ENCODE measurements at regions not wholly inside any gene's neighbourhood (a gene's known extent, or its start where the extent isn't known, plus 50 kb on each side); places are given as distances from the start of the nearest gene placed in this dataset.

- CTCF ChIA-PET: interaction anchor here (0.7 kb wide), 2 partner anchors 385 to 811 kb away, joined by 3 read pairs; no protein-coding TSS in a partner anchor
- no peaks in the 10 kb centered on the region for H3K9me3 ChIP-seq (ENCODE audit: control insufficient read depth, insufficient read depth, low read depth, low read length)
- TF ChIP-seq PRDM6 (tag by site-specific recombination; IDR thresholded peaks at IDR 0.05): no peak
- TF ChIP-seq ZFP41 (tag by site-specific recombination; IDR thresholded peaks at IDR 0.05; ENCODE audit: borderline replicate concordance): no peak
- no peak for TF ChIP-seq GLI2 (tag by site-specific recombination; IDR thresholded peaks at IDR 0.05; ENCODE audit: borderline replicate concordance, low read depth)
- no peak for TF ChIP-seq ZNF223 (tag by site-specific recombination; IDR thresholded peaks at IDR 0.05)
- no peak for TF ChIP-seq SP7 (tag by site-specific recombination; IDR thresholded peaks at IDR 0.05)
- TF ChIP-seq GLIS2 (tag by site-specific recombination; IDR thresholded peaks at IDR 0.05): no peak
- no peak for TF ChIP-seq ZNF24 (tag by site-specific recombination; IDR thresholded peaks at IDR 0.05)
- no peak for TF ChIP-seq ZFP69B (tag by site-specific recombination; IDR thresholded peaks at IDR 0.05)
- no peak for TF ChIP-seq ZNF510 (tag by site-specific recombination; IDR thresholded peaks at IDR 0.05; ENCODE audit: insufficient replicate concordance)
- TF ChIP-seq ZNF692 (tag by site-specific recombination; IDR thresholded peaks at IDR 0.05): no peak
- TF ChIP-seq ZNF248 (tag by site-specific recombination; IDR thresholded peaks at IDR 0.05): no peak
- no peak for TF ChIP-seq ZNF529 (tag by site-specific recombination; IDR thresholded peaks at IDR 0.05; ENCODE audit: insufficient replicate concordance)
- TF ChIP-seq ZNF221 (tag by site-specific recombination; IDR thresholded peaks at IDR 0.05; ENCODE audit: borderline replicate concordance): no peak
- no peak for TF ChIP-seq ZNF785 (tag by site-specific recombination; IDR thresholded peaks at IDR 0.05)
- TF ChIP-seq ZNF341 (tag by site-specific recombination; IDR thresholded peaks at IDR 0.05; ENCODE audit: low read depth): no peak
- H3K36me3 ChIP-seq (ENCODE audit: control insufficient read depth in 2 of 2, insufficient read depth in 1 of 2, low read length in 2 of 2): no peaks in the 10 kb centered on the region
- no peak overlapping the region for H3K27ac ChIP-seq (ENCODE audit: extremely low read depth, low read depth, low read length)
- POLR2A ChIA-PET: no interaction called here
- no peaks in the 10 kb centered on the region for H3K4me1 ChIP-seq (ENCODE audit: control insufficient read depth, insufficient read depth, low read length)
- H3K4me3 ChIP-seq (ENCODE audit: low read depth, low read length): no peak overlapping the region
Measured at GRCh38 chr20:39660226-39660625, 698.1 kb downstream of the DHX35 start.

- CTCF ChIA-PET: interaction anchor here (0.9 kb wide), 1 partner anchor 228 kb away, joined by 3 read pairs; no protein-coding TSS in a partner anchor
- H3K27ac ChIP-seq (ENCODE audit: extremely low read depth, low read depth, low read length): no peak overlapping the region
- H3K9me3 ChIP-seq (ENCODE audit: control insufficient read depth, insufficient read depth, low read depth, low read length): no peaks in the 10 kb centered on the region
- POLR2A ChIA-PET: no interaction called here
- no peaks in the 10 kb centered on the region for H3K4me1 ChIP-seq (ENCODE audit: control insufficient read depth, insufficient read depth, low read length)
- no peak overlapping the region for H3K4me3 ChIP-seq (ENCODE audit: low read depth, low read length)
- no peaks in the 10 kb centered on the region for H3K36me3 ChIP-seq (ENCODE audit: control insufficient read depth in 2 of 2, insufficient read depth in 1 of 2, low read length in 2 of 2)
- TF ChIP-seq SALL2 (tag by site-specific recombination; IDR thresholded peaks at IDR 0.05; ENCODE audit: borderline replicate concordance) (no peak), HIC1 (tag by site-specific recombination; IDR thresholded peaks at IDR 0.05) (no peak), ZNF114 (tag by site-specific recombination; IDR thresholded peaks at IDR 0.05) (no peak), REPIN1 (tag by site-specific recombination; IDR thresholded peaks at IDR 0.05; ENCODE audit: low read depth) (no peak), BCL11B (tag by site-specific recombination; IDR thresholded peaks at IDR 0.05; ENCODE audit: low read depth) (no peak), HOXC10 (CRISPR knock-in tag; IDR thresholded peaks at IDR 0.05) (no peak), PRDM4 (tag by site-specific recombination; IDR thresholded peaks at IDR 0.05) (no peak), ZNF768 (tag by site-specific recombination; IDR thresholded peaks at IDR 0.05) (no peak), SP7 (tag by site-specific recombination; IDR thresholded peaks at IDR 0.05) (no peak), ZSCAN16 (tag by site-specific recombination; IDR thresholded peaks at IDR 0.05) (no peak), ZBTB7A (tag by site-specific recombination; IDR thresholded peaks at IDR 0.05; ENCODE audit: low read depth) (no peak), ZNF510 (tag by site-specific recombination; IDR thresholded peaks at IDR 0.05; ENCODE audit: insufficient replicate concordance) (no peak), BCL6B (tag by site-specific recombination; IDR thresholded peaks at IDR 0.05) (no peak)
Measured at GRCh38 chr20:39658662-39659409, 696.7 kb downstream of the DHX35 start.

Measured in HEK293 (cell line).